ENCODE measurements at regions not wholly inside any gene's neighbourhood (a gene's known extent, or its start where the extent isn't known, plus 50 kb on each side); places are given as distances from the start of the nearest gene placed in this dataset.

DNA sequence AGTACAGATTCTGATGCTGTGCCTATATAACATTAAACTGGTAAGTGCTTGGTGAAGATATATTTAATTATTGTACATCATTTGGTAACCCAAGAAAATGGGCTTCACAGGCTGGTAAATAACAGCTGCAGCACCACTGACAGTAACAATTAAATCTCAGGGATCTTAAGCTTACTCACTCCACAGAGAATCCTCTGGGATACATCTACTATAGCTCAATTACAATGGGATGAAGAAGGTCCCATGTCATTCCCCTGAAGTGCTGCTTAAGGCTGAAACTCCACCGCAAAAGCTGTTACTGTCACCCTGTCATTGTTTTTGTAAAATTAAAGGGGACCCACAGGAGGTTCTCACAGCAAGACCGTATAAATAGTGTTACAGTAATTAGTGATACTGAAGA, 153.0 kb downstream of the IMPG2 start:
- intact Hi-C loops (cut with micrococcal nuclease; ENCODE audit: unreplicated experiment), result no loop called here
- ChIA-PET POLR2A (no interaction called here), RAD21 (ENCODE audit: unreplicated experiment) (no interaction called here), SMC1A (ENCODE audit: uncharacterized antibody, unreplicated experiment) (no interaction called here), CTCF (no interaction called here)
- H3K4me3 ChIP-seq, result no peak overlapping the region
- H3K36me3 ChIP-seq (ENCODE audit: control insufficient read depth in 2 of 2, insufficient read depth in 2 of 2, low read length in 1 of 2), result no peaks in the 10 kb centered on the region
- WGBS (ENCODE audit: insufficient coverage, insufficient replicate concordance, low lambda C conversion rate, missing lambda C conversion rate), result 89% methylated on average over 2 of the region's 2 CpGs
- no peak overlapping the region for H3K9ac ChIP-seq (ENCODE audit: control insufficient read depth, insufficient read depth, low read length)
- H2AFZ ChIP-seq (ENCODE audit: control insufficient read depth, low read depth, low read length), result no peak overlapping the region
- no peaks in the 10 kb centered on the region for H3K4me1 ChIP-seq (ENCODE audit: control insufficient read depth, insufficient read depth, low read length)
- in situ Hi-C loops (cut with MboI), result no loop called here
- ATAC-seq (no peak), DNase-seq (ENCODE audit: low read depth, low spot score) (no peak), FAIRE-seq (no peak)
- no peaks in the 10 kb centered on the region for H4K20me1 ChIP-seq (ENCODE audit: control insufficient read depth, insufficient read depth)
- no peak overlapping the region for H3K4me2 ChIP-seq (ENCODE audit: control insufficient read depth, insufficient read depth)
- H3K9me3 ChIP-seq (replicated peaks; ENCODE audit: control insufficient read depth, insufficient read depth, low read length), result no peaks in the 10 kb centered on the region
- no peaks in the 10 kb centered on the region for H3K27me3 ChIP-seq (replicated peaks in 1 of 2; ENCODE audit: control insufficient read depth in 2 of 2, insufficient read depth in 2 of 2, low read length in 1 of 2)
- no peak overlapping the region for H3K27ac ChIP-seq (ENCODE audit: control insufficient read depth, insufficient read depth)
- no peak for TF ChIP-seq ZSCAN29 (IDR thresholded peaks at IDR 0.05)
- no peaks in the 10 kb centered on the region for H3K79me2 ChIP-seq (ENCODE audit: control insufficient read depth, insufficient read depth, low read length)
- BruUV-seq (replicated peaks), result no TSS peak

DNA sequence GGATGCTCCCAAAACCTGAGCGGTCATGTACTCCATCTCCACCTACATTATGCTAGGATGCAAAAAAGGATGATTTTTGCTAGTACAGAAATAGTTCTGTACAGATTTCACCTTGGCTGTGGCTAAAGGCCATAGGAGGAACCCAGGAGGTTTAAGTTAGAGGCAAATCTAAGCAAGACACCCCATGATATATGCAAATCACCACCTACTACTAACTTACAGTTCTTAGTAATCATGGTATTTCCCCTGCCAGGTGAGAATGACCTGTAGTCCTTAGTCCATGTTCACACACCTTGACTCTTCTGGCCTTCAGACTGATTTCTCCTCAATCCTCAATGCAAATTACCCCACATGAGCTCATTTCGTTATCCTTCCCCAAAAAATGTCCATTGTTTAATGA, 154.2 kb downstream of the IMPG2 start:
- H3K36me3 ChIP-seq (ENCODE audit: control insufficient read depth in 2 of 2, insufficient read depth in 2 of 2, low read length in 1 of 2), result no peaks in the 10 kb centered on the region
- BruUV-seq (replicated peaks), result no TSS peak
- no peak overlapping the region for H2AFZ ChIP-seq (ENCODE audit: control insufficient read depth, low read depth, low read length)
- WGBS (ENCODE audit: insufficient coverage, insufficient replicate concordance, low lambda C conversion rate, missing lambda C conversion rate), result 3% methylated on average over 2 of the region's 2 CpGs
- CTCF ChIA-PET, result no interaction called here
- no peak for ATAC-seq
- H3K27ac ChIP-seq (ENCODE audit: control insufficient read depth, insufficient read depth), result no peak overlapping the region
- no peaks in the 10 kb centered on the region for H3K27me3 ChIP-seq (replicated peaks in 1 of 2; ENCODE audit: control insufficient read depth in 2 of 2, insufficient read depth in 2 of 2, low read length in 1 of 2)
- no peak for DNase-seq (ENCODE audit: low read depth, low spot score)
- POLR2A ChIA-PET, result interaction anchor here (0.6 kb wide), 1 partner anchor 461 kb away, joined by 3 read pairs; no protein-coding TSS in a partner anchor
- no peak overlapping the region for H3K9ac ChIP-seq (ENCODE audit: control insufficient read depth, insufficient read depth, low read length)
- H3K4me1 ChIP-seq (ENCODE audit: control insufficient read depth, insufficient read depth, low read length), result no peaks in the 10 kb centered on the region
- no peaks in the 10 kb centered on the region for H4K20me1 ChIP-seq (ENCODE audit: control insufficient read depth, insufficient read depth)
- in situ Hi-C loops (cut with MboI), result no loop called here
- no peak overlapping the region for H3K4me3 ChIP-seq
- H3K79me2 ChIP-seq (ENCODE audit: control insufficient read depth, insufficient read depth, low read length), result no peaks in the 10 kb centered on the region
- H3K4me2 ChIP-seq (ENCODE audit: control insufficient read depth, insufficient read depth), result no peak overlapping the region
- no peaks in the 10 kb centered on the region for H3K9me3 ChIP-seq (replicated peaks; ENCODE audit: control insufficient read depth, insufficient read depth, low read length)
- intact Hi-C loops (cut with micrococcal nuclease; ENCODE audit: unreplicated experiment), result no loop called here
- SMC1A ChIA-PET (ENCODE audit: uncharacterized antibody, unreplicated experiment), result no interaction called here
- RAD21 ChIA-PET (ENCODE audit: unreplicated experiment), result no interaction called here
- TF ChIP-seq JUND (IDR thresholded peaks at IDR 0.05; ENCODE audit: low read depth, low read length) (no peak), TCF7 (IDR thresholded peaks at IDR 0.05; ENCODE audit: borderline replicate concordance) (no peak)
- TF ChIP-seq, protein P1, sequence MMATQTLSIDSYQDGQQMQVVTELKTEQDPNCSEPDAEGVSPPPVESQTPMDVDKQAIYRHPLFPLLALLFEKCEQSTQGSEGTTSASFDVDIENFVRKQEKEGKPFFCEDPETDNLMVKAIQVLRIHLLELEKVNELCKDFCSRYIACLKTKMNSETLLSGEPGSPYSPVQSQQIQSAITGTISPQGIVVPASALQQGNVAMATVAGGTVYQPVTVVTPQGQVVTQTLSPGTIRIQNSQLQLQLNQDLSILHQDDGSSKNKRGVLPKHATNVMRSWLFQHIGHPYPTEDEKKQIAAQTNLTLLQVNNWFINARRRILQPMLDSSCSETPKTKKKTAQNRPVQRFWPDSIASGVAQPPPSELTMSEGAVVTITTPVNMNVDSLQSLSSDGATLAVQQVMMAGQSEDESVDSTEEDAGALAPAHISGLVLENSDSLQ (IDR thresholded peaks at IDR 0.05), result no peak
- FAIRE-seq, result no peak

All from GM12878 (cell line).